GM23338 (cell line): ENCODE measurements at regions not wholly inside any gene's neighbourhood (a gene's known extent, or its start where the extent isn't known, plus 50 kb on each side); places are given as distances from the start of the nearest gene placed in this dataset.

Experiments
- ATAC-seq: fragments of 200-7000 bp; cut with Tn5 transposase; 3 replicates; pipeline ENCODE4 v1.9.1; 2020
- DNase-seq: peaks from one replicate; pipeline ENCODE4 v3.0.0-alpha.2; 2015; ENCODE audit warnings: low spot score
- H2AFZ ChIP-seq: fragments of 200-600 bp; sonication (generic); 2 replicates; pipeline ENCODE4 v1.8.0; 2016; ENCODE audit warnings: antibody characterized with exemption, mild to moderate bottlenecking, moderate library complexity
- H3F3A ChIP-seq: fragments of 200-600 bp; sonication (generic); replicated peaks from 2 replicates; pipeline ENCODE4 v1.8.0; 2017; ENCODE audit warnings: antibody characterized with exemption, mixed run types, low read depth
- H3K27ac ChIP-seq: fragments of 200-600 bp; sonication (generic); 2 replicates; pipeline ENCODE4 v1.6.1; 2016; ENCODE audit warnings: low read depth
- H3K27me3 ChIP-seq: fragments of 200-600 bp; sonication (generic); 2 replicates; pipeline ENCODE4 v1.8.0; 2016; ENCODE audit warnings: mild to moderate bottlenecking, mixed run types, moderate library complexity; ENCODE audit not compliant: insufficient read depth
- H3K36me3 ChIP-seq: fragments of 200-600 bp; sonication (generic); 2 replicates; pipeline ENCODE4 v1.8.0; 2016; ENCODE audit warnings: mild to moderate bottlenecking; ENCODE audit not compliant: insufficient read depth
- H3K4me1 ChIP-seq: fragments of 200-600 bp; sonication (generic); 2 replicates; pipeline ENCODE4 v1.8.0; 2016; ENCODE audit warnings: mild to moderate bottlenecking, moderate library complexity; ENCODE audit not compliant: insufficient read depth
- H3K4me2 ChIP-seq: fragments of 200-600 bp; sonication (generic); 2 replicates; pipeline ENCODE4 v1.7.1; 2017; ENCODE audit warnings: mixed run types
- H3K4me3 ChIP-seq: fragments of 200-600 bp; sonication (generic); 2 replicates; pipeline ENCODE4 v1.6.1; 2016; ENCODE audit warnings: mixed run types
- H3K79me2 ChIP-seq: fragments of 200-600 bp; sonication (generic); replicated peaks from 2 replicates; pipeline ENCODE4 v1.8.0; 2017; ENCODE audit warnings: mild to moderate bottlenecking; ENCODE audit not compliant: insufficient read depth
- H3K9me2 ChIP-seq: fragments of 200-600 bp; sonication (generic); 2 replicates; pipeline ENCODE4 v1.8.0; 2017; ENCODE audit not compliant: insufficient read depth
- H4K20me1 ChIP-seq: fragments of 200-600 bp; sonication (generic); replicated peaks from 2 replicates; pipeline ENCODE4 v1.8.0; 2017; ENCODE audit warnings: mild to moderate bottlenecking; ENCODE audit not compliant: insufficient read depth
- H3K27ac Mint-ChIP-seq: 2 replicates; pipeline ENCODE4 v1.8.0; 2020; ENCODE audit warnings: inconsistent platforms, mild to moderate bottlenecking, moderate library complexity, mixed read lengths
- H3K27me3 Mint-ChIP-seq: 3 replicates; pipeline ENCODE4 v1.8.0; 2022; ENCODE audit warnings: low read depth, mild to moderate bottlenecking, moderate library complexity, mixed read lengths, inconsistent platforms; ENCODE audit not compliant: insufficient read depth, poor library complexity
- H3K36me3 Mint-ChIP-seq: 3 replicates; pipeline ENCODE4 v1.8.0; 2021; ENCODE audit warnings: low read depth, mild to moderate bottlenecking, inconsistent platforms, moderate library complexity, mixed read lengths
- H3K4me1 Mint-ChIP-seq: 3 replicates; pipeline ENCODE4 v1.8.0; 2020; ENCODE audit warnings: mild to moderate bottlenecking, inconsistent platforms, mixed read lengths
- H3K4me3 Mint-ChIP-seq: 3 replicates; pipeline ENCODE4 v1.8.0; 2021; ENCODE audit warnings: moderate library complexity, mild to moderate bottlenecking, inconsistent platforms, mixed read lengths
- H3K9me3 Mint-ChIP-seq: 3 replicates; pipeline ENCODE4 v1.8.0; 2020; ENCODE audit warnings: moderate library complexity, mild to moderate bottlenecking, inconsistent platforms, mixed read lengths
- CREB1 ChIP-seq: fragments of 250-450 bp; sonication (Bioruptor Pico); IDR thresholded peaks from 2 replicates; pipeline ENCODE4 v1.5.0; 2020; ENCODE audit warnings: low read depth, mild to moderate bottlenecking, moderate library complexity
- CTCF ChIP-seq, 2 experiments: fragments of 200-600 bp in 1 of 2; sonication (generic) in 1 of 2; conservative IDR thresholded peaks; 2 replicates each; pipeline versions ENCODE4 v1.5.1 to v1.6.1; 2016 to 2017; ENCODE audit warnings: antibody characterized with exemption in 2 of 2, low read depth in 2 of 2, mild to moderate bottlenecking in 2 of 2, moderate library complexity in 1 of 2
- ETS1 ChIP-seq: IDR thresholded peaks from 2 replicates; pipeline ENCODE4 v1.6.1; 2016; ENCODE audit warnings: antibody characterized with exemption
- EZH2 ChIP-seq: fragments of 200-600 bp; sonication (generic); IDR thresholded peaks from one replicate; pipeline ENCODE4 v1.8.0; 2017; ENCODE audit warnings: antibody characterized with exemption, mild to moderate bottlenecking, low read depth; ENCODE audit not compliant: unreplicated experiment
- EZH2phosphoT487 ChIP-seq: fragments of 200-600 bp; sonication (generic); IDR thresholded peaks from one replicate; pipeline ENCODE4 v1.8.1; 2018; ENCODE audit warnings: antibody characterized with exemption; ENCODE audit not compliant: unreplicated experiment
- JUNB ChIP-seq: IDR thresholded peaks from one replicate; pipeline ENCODE4 v1.6.1; 2016; ENCODE audit warnings: antibody characterized with exemption; ENCODE audit not compliant: unreplicated experiment
- REST ChIP-seq: IDR thresholded peaks from one replicate; pipeline ENCODE4 v1.6.1; 2018; ENCODE audit warnings: antibody characterized with exemption; ENCODE audit not compliant: unreplicated experiment
- ZNF114 ChIP-seq: fragments of 250-450 bp; sonication (Bioruptor Pico); IDR thresholded peaks from 2 replicates; pipeline ENCODE4 v1.5.0; 2020; ENCODE audit warnings: mild to moderate bottlenecking, moderate library complexity
- ZNF462 ChIP-seq: fragments of 250-450 bp; sonication (Bioruptor Pico); IDR thresholded peaks from 2 replicates; pipeline ENCODE4 v1.5.0; 2020; ENCODE audit warnings: mild to moderate bottlenecking, moderate library complexity

GRCh38 chr16:51084074-51084928 lies 66.8 kb downstream of the SALL1 start:
- Histone ChIP-seq H3K27ac (no peak overlapping the region), H3K79me2 (no peaks in the 10 kb centered on the region), H4K20me1 (no peaks in the 10 kb centered on the region), H3K27me3 (0 out of 2 replicates have a peak, but pooled peaks cover 3% of the 10 kb centered on the region), H3K36me3 (no peaks in the 10 kb centered on the region), H2AFZ (no peak overlapping the region), H3K4me1 (no peaks in the 10 kb centered on the region; the same call in 1 of the 2 replicates), H3K4me3 (no peak overlapping the region), H3K4me2 (no peak overlapping the region), H3F3A (no peaks in the 10 kb centered on the region), H3K9me2 (no peaks in the 10 kb centered on the region)
- DNase-seq (no peak), ATAC-seq (peak; percentile 59)
- peaks cover 7% of the 10 kb centered on the region for H3K27me3 Mint-ChIP-seq
- no peak for TF ChIP-seq ZNF462 (CRISPR knock-in tag)
- no peak for TF ChIP-seq EZH2
- TF ChIP-seq ETS1 = no peak
- TF ChIP-seq REST = no peak
- TF ChIP-seq ZNF114 (CRISPR knock-in tag) = no peak
- no peak for TF ChIP-seq JUNB
- no peak for TF ChIP-seq EZH2phosphoT487
- TF ChIP-seq CREB1 = no peak
- no peak for TF ChIP-seq CTCF (conservative IDR thresholded peaks at IDR 0.05; ENCODE audit: low read depth in 2 of 2)
- H3K27ac Mint-ChIP-seq = no peak overlapping the region
- H3K36me3 Mint-ChIP-seq = no peaks in the 10 kb centered on the region
- H3K4me1 Mint-ChIP-seq = peaks cover 12% of the 10 kb centered on the region; the same call in 2 of the 3 replicates
- H3K4me3 Mint-ChIP-seq = no peak overlapping the region
- no peaks in the 10 kb centered on the region for H3K9me3 Mint-ChIP-seq
